HCT116 (cell line): ENCODE measurements at regions not wholly inside any gene's neighbourhood (a gene's known extent, or its start where the extent isn't known, plus 50 kb on each side); places are given as distances from the start of the nearest gene placed in this dataset.

Experiments
- ATAC-seq: fragments of 200-7000 bp; cut with Tn5 transposase; 2 replicates; pipeline ENCODE4 v1.9.1; 2020; ENCODE audit warnings: mild to moderate bottlenecking, moderate library complexity
- BruUV-seq: library from RNA; stranded (reverse); fragments of 400-500 nt; replicated peaks from 2 replicates; lab custom pipeline; 2021; lab: Mats Ljungman, UMichigan
- CTCF ChIA-PET: fragments of 300-600 bp; sonication (Branson Sonifier 250); formaldehyde crosslinking; loops from one replicate; lab custom pipeline; 2021; ENCODE audit warnings: antibody characterized with exemption; lab: Charles Lee
- POLR2A ChIA-PET: fragments of 300-600, 350-600 bp; sonication (Branson Sonifier 250); formaldehyde crosslinking; loops from one replicate; lab custom pipeline; 2021; ENCODE audit warnings: antibody characterized with exemption; lab: Charles Lee
- RAD21 ChIA-PET, 2 experiments: fragments of 300-600 bp; sonication (Branson Sonifier 250); formaldehyde crosslinking; loops; one replicate each; lab custom pipeline; 2023; ENCODE audit warnings: low total read pairs in 2 of 2; ENCODE audit not compliant: uncharacterized antibody in 2 of 2, unreplicated experiment in 2 of 2, low non-redundant PET in 1 of 2; lab: Charles Lee
- DNase-seq: peaks from one replicate; pipeline ENCODE4 v3.0.0-alpha.2; 2010; ENCODE audit warnings: low read depth, low spot score
- H2AFZ ChIP-seq: fragments of 200-600 bp; shearing (Covaris generic), sonication (generic); 2 replicates; pipeline ENCODE4 v1.6.1; 2017; ENCODE audit warnings: low read depth, mixed run types, mixed read lengths, antibody characterized with exemption, low read length; ENCODE audit not compliant: poor library complexity, severe bottlenecking
- H3K27ac ChIP-seq: 2 replicates; pipeline ENCODE4 v1.5.1; 2012; ENCODE audit warnings: low read depth, low read length
- H3K27me3 ChIP-seq: fragments of 200-600 bp; sonication (generic); 2 replicates; pipeline ENCODE4 v1.6.1; 2016; ENCODE audit warnings: mixed run types, low read length, mixed read lengths; ENCODE audit not compliant: insufficient read depth
- H3K36me3 ChIP-seq, 2 experiments: fragments of 200-500 bp in 1 of 2; fragments of 200-600 bp in 1 of 2; sonication (Bioruptor generic) in 1 of 2; sonication (generic) in 1 of 2; 2 replicates each; pipeline versions ENCODE4 v1.5.1 to v1.6.1; 2014 to 2016; ENCODE audit warnings: low read length in 2 of 2, inconsistent platforms in 1 of 2, mixed read lengths in 1 of 2, mixed run types in 1 of 2; ENCODE audit not compliant: insufficient read depth in 2 of 2, control insufficient read depth in 1 of 2
- H3K4me1 ChIP-seq, 2 experiments: fragments of 200-600 bp in 1 of 2; sonication (generic) in 1 of 2; 2 replicates each; pipeline versions ENCODE4 v1.5.1 to v1.6.1; 2012 to 2017; ENCODE audit warnings: low read length in 2 of 2, inconsistent platforms in 1 of 2, mild to moderate bottlenecking in 1 of 2, mixed read lengths in 1 of 2, mixed run types in 1 of 2, moderate library complexity in 1 of 2; ENCODE audit not compliant: insufficient read depth in 2 of 2, control insufficient read depth in 1 of 2
- H3K4me2 ChIP-seq: fragments of 200-600 bp; sonication (generic); 2 replicates; pipeline ENCODE4 v1.6.1; 2017; ENCODE audit warnings: mixed run types, low read length, mixed read lengths
- H3K4me3 ChIP-seq, 2 experiments: fragments of 200-600 bp in 1 of 2; sonication (generic) in 1 of 2; replicated peaks in 1 of 2; 2 replicates each; pipeline ENCODE4 v1.5.1; 2011 to 2016; ENCODE audit warnings: low read length in 2 of 2, control low read depth in 1 of 2, low read depth in 1 of 2, mild to moderate bottlenecking in 1 of 2, mixed read lengths in 1 of 2, mixed run types in 1 of 2
- H3K79me2 ChIP-seq: fragments of 200-600 bp; sonication (generic); 2 replicates; pipeline ENCODE4 v1.6.1; 2017; ENCODE audit warnings: mild to moderate bottlenecking, mixed run types, low read length, moderate library complexity, mixed read lengths; ENCODE audit not compliant: insufficient read depth
- H3K9ac ChIP-seq: fragments of 200-600 bp; sonication (generic); 2 replicates; pipeline ENCODE4 v1.6.1; 2016; ENCODE audit warnings: low read length, mixed read lengths
- H3K9me2 ChIP-seq: fragments of 200-600 bp; sonication (generic), shearing (Covaris generic); 2 replicates; pipeline ENCODE4 v1.6.1; 2017; ENCODE audit warnings: mixed run types, mild to moderate bottlenecking, moderate library complexity; ENCODE audit not compliant: insufficient read depth
- H3K9me3 ChIP-seq, 2 experiments: fragments of 200-500 bp in 1 of 2; fragments of 200-600 bp in 1 of 2; sonication (Bioruptor generic) in 1 of 2; sonication (generic) in 1 of 2; 2 replicates each; pipeline ENCODE4 v1.6.1; 2014 to 2017; ENCODE audit warnings: low read length in 2 of 2, mixed read lengths in 2 of 2, inconsistent platforms in 1 of 2, low read depth in 1 of 2, mild to moderate bottlenecking in 1 of 2, mixed run types in 1 of 2, moderate library complexity in 1 of 2; ENCODE audit not compliant: control insufficient read depth in 1 of 2, insufficient read depth in 1 of 2
- H4K20me1 ChIP-seq: fragments of 200-600 bp; sonication (generic), shearing (Covaris generic); 2 replicates; pipeline ENCODE4 v1.6.1; 2017; ENCODE audit warnings: mixed run types, mild to moderate bottlenecking, moderate library complexity; ENCODE audit not compliant: insufficient read depth
- CTCF ChIP-seq, 3 experiments: fragments of 200-600 bp in 1 of 3; sonication (generic) in 1 of 3; IDR thresholded peaks in 2 of 3; conservative IDR thresholded peaks in 1 of 3; 2 replicates each; pipeline ENCODE4 v1.5.1; 2012 to 2017; ENCODE audit warnings: low read depth in 2 of 3, low read length in 2 of 3, antibody characterized with exemption in 1 of 3, borderline replicate concordance in 1 of 3, control low read depth in 1 of 3, mild to moderate bottlenecking in 1 of 3, mixed read lengths in 1 of 3, mixed run types in 1 of 3, moderate library complexity in 1 of 3; ENCODE audit not compliant: insufficient read depth in 1 of 3
- EZH2 ChIP-seq: fragments of 200-600 bp; sonication (generic); IDR thresholded peaks from 2 replicates; pipeline ENCODE4 v1.6.1; 2017; ENCODE audit warnings: antibody characterized with exemption, mixed run types
- MAX ChIP-seq: IDR thresholded peaks from 2 replicates; pipeline ENCODE4 v1.6.1; 2012
- POLR2A ChIP-seq: IDR thresholded peaks from 2 replicates; pipeline ENCODE4 v1.7.0; 2011; ENCODE audit warnings: borderline replicate concordance; ENCODE audit not compliant: insufficient read depth, insufficient read length; ENCODE audit errors: extremely low read depth
- RAD21 ChIP-seq: IDR thresholded peaks from 2 replicates; pipeline ENCODE4 v1.6.1; 2012; ENCODE audit warnings: low read depth, mild to moderate bottlenecking
- SRF ChIP-seq: IDR thresholded peaks from 2 replicates; pipeline ENCODE4 v1.6.1; 2012; ENCODE audit warnings: low read depth
- TCF7L2 ChIP-seq: IDR thresholded peaks from 2 replicates; pipeline ENCODE4 v1.7.0; 2011; ENCODE audit warnings: borderline replicate concordance, inconsistent platforms; ENCODE audit not compliant: insufficient read depth, insufficient read length; ENCODE audit errors: extremely low read depth
- ZBTB33 ChIP-seq: IDR thresholded peaks from 2 replicates; pipeline ENCODE4 v1.6.1; 2011; ENCODE audit warnings: mild to moderate bottlenecking, low read length, moderate library complexity; ENCODE audit not compliant: insufficient replicate concordance; ENCODE audit errors: extremely low read depth
- ZFX ChIP-seq: fragments of 450-650 bp; IDR thresholded peaks from 2 replicates; pipeline ENCODE4 v1.6.1; 2017
- intact Hi-C: fragments of 100-400 bp; cut with micrococcal nuclease; formaldehyde crosslinking; loops from 2 replicates; pipeline ENCODE4 v1.10.0; 2022
- TF ChIP-seq, protein P1 (sequence below): IDR thresholded peaks from 2 replicates; pipeline ENCODE4 v1.6.1; 2012
- TF ChIP-seq, protein P2 (sequence below): IDR thresholded peaks from 2 replicates; pipeline ENCODE4 v1.6.1; 2012; ENCODE audit warnings: low read depth

DNA sequence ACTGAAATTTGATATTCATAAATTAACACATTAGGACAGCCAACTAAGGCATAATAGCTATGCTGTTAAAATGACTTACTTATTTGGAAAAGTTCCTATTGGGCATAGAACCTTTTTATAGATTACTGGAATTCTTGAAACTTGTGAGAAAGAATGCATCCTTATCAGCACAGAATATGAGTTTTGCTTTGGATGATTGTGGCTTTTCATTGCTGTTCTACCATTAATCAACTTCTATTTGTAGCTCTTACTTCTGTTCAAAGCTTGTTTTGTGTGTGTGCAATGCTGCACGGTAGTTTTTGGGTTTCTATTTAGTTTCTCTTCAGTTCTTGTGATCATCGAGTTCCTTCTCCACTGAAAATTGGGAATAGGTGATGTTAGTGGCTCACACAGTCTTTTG is 152.4 kb upstream of the PELI2 start:
- Histone ChIP-seq H3K9me3 (no peaks in the 10 kb centered on the region), H3K4me2 (no peak overlapping the region), H3K27ac (no peak overlapping the region), H3K79me2 (no peaks in the 10 kb centered on the region), H2AFZ (no peak overlapping the region), H3K36me3 (no peaks in the 10 kb centered on the region)
- RAD21 ChIA-PET, result no interaction called here
- no peak for ATAC-seq
- CTCF ChIA-PET, result no interaction called here
- BruUV-seq, result no TSS peak
- TF ChIP-seq EZH2 (no peak), SRF (no peak), ZFX (no peak), ZBTB33 (no peak), POLR2A (no peak), RAD21 (no peak), CTCF (IDR thresholded peaks at IDR 0.05 in 2 of 3, conservative IDR thresholded peaks at IDR 0.05 in 1 of 3; ENCODE audit: borderline replicate concordance in 1 of 3, insufficient read depth in 1 of 3, low read depth in 2 of 3, low read length in 2 of 3) (no peak), MAX (no peak), TCF7L2 (no peak)
- TF ChIP-seq, protein P1, sequence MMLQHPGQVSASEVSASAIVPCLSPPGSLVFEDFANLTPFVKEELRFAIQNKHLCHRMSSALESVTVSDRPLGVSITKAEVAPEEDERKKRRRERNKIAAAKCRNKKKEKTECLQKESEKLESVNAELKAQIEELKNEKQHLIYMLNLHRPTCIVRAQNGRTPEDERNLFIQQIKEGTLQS, result no peak
- TF ChIP-seq, protein P2, sequence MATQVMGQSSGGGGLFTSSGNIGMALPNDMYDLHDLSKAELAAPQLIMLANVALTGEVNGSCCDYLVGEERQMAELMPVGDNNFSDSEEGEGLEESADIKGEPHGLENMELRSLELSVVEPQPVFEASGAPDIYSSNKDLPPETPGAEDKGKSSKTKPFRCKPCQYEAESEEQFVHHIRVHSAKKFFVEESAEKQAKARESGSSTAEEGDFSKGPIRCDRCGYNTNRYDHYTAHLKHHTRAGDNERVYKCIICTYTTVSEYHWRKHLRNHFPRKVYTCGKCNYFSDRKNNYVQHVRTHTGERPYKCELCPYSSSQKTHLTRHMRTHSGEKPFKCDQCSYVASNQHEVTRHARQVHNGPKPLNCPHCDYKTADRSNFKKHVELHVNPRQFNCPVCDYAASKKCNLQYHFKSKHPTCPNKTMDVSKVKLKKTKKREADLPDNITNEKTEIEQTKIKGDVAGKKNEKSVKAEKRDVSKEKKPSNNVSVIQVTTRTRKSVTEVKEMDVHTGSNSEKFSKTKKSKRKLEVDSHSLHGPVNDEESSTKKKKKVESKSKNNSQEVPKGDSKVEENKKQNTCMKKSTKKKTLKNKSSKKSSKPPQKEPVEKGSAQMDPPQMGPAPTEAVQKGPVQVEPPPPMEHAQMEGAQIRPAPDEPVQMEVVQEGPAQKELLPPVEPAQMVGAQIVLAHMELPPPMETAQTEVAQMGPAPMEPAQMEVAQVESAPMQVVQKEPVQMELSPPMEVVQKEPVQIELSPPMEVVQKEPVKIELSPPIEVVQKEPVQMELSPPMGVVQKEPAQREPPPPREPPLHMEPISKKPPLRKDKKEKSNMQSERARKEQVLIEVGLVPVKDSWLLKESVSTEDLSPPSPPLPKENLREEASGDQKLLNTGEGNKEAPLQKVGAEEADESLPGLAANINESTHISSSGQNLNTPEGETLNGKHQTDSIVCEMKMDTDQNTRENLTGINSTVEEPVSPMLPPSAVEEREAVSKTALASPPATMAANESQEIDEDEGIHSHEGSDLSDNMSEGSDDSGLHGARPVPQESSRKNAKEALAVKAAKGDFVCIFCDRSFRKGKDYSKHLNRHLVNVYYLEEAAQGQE, result no peak
- TF ChIP-seq, all 23 proteins: peak for 0
- no peaks in the 10 kb centered on the region for H4K20me1 ChIP-seq
- intact Hi-C loops, result no loop called here
- H3K9me2 ChIP-seq, result no peaks in the 10 kb centered on the region
- peaks cover 9% of the 10 kb centered on the region; the same call in 1 of the 2 replicates for H3K27me3 ChIP-seq
- no peak overlapping the region for H3K4me3 ChIP-seq
- no peak overlapping the region for H3K9ac ChIP-seq
- H3K4me1 ChIP-seq, result no peaks in the 10 kb centered on the region
- no peak for DNase-seq
- POLR2A ChIA-PET, result no interaction called here
